GM10847 (cell line): ENCODE measurements at regions not wholly inside any gene's neighbourhood (a gene's known extent, or its start where the extent isn't known, plus 50 kb on each side); places are given as distances from the start of the nearest gene placed in this dataset.

Experiments used
- POLR2A ChIP-seq: IDR thresholded peaks from 2 replicates; pipeline ENCODE4 v1.6.1; 2011; ENCODE audit not compliant: insufficient read length; ENCODE audit errors: extremely low read depth

DNA sequence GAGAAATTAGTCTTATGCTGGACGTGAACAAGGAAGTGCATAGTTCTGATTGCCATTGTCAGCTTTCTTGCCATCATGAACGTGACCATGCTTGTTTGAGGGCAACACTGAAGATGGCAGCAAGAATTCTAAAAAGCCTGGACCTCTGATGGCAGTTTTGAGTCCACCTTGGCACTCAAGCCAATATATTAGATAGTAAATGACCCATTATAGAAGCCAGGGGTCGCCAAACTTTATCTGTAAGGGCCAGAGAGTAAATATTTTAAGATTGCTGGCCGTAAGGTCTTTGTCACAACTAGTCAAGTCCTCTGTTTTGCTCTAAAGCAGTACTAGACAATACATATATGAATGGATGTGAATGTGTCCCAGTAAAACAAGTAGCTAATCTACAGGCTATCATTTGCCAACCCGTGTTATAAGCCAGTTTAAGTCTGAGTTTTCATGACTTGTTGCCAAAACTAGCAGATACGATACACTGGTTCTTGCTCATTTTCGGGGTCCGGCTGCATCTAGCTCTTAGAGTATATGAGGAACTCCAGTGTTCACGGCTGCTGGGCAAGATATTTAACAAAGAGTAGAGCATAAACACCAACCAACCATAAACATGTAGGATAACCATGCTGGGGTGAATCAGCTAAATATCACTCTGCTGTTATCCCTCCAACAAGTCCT lies 73.1 kb upstream of the PELI1 start:
- TF ChIP-seq POLR2A = no peak

DNA sequence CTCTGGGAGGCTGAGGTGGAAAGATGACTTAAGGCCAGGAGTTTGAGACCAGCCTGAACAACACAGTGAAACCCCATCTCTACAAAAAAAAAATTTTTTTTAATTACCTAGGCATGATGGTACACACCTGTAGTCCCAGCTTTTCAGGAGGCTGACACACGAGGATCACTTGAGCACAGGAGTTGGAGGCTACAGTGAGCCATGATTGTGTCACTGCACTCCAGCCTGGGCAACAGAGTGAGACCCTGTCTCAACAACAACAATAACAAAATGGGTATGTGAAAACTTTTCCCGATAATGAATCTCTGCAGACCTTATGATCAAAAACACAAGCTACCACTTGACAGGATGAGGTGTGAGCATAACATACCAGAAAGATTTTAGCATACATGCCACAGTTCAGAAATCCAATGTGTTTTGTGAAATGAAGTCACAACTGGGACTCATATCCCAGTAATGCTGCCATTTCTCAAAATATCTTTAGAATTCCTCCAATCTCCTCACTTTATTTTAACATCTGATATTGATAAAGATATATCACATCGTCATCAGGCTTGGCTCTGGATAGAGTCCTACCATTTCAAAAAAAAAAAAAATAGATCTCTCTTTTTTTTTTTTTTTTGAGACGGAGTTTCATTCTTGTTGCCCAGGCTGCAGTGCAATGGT lies 74.0 kb upstream of the PELI1 start:
- TF ChIP-seq POLR2A = no peak

DNA sequence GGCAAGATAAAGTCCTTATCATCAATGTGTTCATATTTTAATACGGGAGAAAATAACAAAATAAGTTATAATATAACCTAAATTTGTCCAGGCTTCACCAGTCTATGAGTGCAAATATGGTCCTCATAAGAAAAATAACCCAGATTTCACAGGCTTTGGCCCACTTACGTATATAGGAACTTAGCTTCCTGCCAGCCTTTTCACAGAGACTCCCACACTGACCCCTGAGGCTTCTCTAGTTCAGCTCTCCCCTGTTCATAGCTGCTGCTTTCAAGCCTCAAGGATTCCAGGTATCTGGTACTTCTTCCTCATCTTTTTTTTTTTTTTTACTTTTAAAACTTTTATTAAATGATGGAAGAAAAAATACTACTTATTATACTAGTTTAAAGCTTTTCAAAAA lies 74.9 kb upstream of the PELI1 start:
- TF ChIP-seq POLR2A = no peak

DNA sequence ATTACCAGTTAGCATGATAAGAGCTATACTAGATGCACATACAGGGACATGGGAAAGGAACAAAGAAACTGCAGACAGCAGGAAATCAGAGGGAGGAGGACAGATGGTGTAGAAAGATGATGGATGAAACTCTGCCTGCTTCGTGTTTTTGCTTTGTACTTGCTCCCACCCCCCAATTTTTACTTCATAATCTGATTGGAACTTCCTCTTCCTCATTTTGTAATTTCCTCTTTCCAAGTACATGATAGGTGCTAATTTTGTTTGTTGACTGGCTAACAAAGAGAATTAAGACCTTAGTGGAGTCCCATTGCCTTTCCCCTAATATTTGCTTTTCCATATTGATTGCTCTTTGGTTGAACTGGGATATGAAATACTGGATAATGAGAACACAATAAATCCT lies 76.0 kb upstream of the PELI1 start:
- TF ChIP-seq POLR2A = no peak

DNA sequence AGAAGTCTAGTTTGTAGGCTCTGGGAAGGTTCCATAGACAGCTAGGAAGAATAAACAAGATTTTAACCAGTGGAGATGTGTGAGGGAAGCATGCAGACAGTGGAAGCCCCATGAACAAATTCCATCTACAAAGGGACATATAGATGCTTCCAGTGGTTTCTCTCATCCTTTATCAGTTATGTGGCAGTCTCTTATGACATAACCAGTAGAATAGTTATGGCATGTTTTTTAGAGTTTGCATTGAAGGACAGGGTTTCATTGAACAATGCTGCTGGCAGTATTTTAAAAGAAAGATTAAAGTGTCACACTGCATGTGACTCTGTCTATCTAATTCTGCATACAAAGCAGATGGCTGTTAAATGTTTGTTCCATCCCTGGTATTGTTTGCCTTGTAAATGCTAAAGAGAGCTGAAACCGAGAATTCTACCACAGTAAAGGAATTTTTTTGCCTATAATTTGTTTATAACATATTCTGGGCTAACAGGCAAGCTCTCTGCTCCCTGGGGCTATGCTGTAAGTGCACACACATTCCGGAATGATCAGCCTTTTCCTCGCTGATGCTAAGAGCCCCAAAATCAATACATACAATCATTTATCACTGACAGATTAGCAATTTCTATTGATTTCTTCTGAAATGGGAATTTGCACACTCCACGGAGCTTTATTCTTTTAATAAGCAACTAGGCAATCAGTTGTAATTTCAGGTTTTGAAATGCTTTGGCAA lies 76.8 kb upstream of the PELI1 start:
- TF ChIP-seq POLR2A = no peak

DNA sequence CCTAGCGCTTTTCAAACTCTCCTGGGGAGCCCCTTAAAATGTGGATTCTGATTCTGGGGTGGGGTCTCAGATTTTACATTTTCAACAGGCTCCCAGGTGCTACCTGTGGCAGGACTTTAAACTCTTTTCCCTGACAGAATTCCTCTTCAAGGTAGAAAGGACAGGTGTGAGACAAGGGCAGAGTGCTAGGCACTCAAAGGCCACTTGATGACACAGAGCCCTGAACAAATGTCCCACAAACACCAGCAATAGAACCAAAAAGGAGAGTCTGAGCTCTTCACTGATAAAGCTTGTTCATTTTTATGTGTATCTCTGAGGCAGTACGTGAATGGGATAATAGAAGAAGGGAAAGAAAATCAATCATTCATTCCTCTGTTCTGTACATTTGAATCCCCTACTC lies 77.7 kb upstream of the PELI1 start:
- no peak for TF ChIP-seq POLR2A

DNA sequence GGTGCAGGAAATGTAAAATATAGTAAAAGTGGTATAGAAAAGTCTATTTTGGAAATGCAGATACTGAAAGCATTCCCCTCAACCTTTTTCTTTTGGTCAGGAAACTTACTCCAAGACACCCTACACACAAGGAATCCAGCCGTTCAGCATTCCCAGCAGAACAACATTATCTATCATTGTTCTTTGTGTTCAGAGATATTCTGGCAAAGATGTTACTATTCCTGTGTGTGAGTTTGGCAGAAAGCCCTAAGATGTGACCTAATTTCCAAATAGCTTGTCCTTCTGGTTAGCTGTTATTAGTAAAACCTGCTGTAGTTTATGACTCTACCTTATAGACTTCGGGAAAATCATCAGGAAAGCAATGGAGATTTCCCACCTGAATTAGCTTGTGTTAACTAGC lies 78.1 kb upstream of the PELI1 start:
- TF ChIP-seq POLR2A = no peak

DNA sequence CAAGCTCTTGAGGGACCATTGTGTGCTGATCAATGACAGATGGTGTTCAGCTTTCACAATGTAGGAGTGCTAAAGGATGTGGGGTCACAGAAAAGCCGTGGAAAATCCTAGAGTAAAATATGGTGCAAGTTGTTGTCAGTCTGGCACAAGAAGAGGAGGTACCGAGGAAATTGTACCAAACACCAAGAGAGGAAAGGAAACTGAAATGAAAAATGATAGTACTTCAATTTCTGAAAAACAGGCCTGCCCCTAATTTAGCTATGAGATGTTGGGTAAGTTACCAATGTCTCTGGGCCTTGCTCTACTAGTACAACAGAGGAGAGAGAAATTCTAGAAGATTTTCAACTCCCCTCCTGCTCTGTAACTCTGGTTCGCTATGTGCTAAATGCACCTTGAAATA lies 78.8 kb upstream of the PELI1 start:
- TF ChIP-seq POLR2A = no peak

DNA sequence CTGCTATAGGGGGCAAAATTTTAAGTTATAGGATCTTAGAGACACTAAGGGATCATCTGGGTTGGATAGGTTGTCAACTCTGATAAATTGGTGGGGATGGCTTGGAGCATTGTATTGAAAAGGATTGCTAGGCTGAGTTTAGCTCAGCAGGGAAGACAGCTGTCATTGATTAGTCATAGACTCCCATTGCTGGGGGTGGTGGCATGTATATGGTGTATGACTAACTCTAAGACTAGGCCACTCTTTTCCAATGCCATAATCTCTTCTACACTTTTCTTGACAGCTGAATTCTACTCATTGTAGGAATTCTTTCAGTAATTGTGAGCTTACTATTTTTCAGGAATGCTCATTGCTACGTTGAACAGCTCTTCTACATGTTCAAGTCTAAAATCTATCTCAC lies 81.3 kb upstream of the PELI1 start:
- no peak for TF ChIP-seq POLR2A

DNA sequence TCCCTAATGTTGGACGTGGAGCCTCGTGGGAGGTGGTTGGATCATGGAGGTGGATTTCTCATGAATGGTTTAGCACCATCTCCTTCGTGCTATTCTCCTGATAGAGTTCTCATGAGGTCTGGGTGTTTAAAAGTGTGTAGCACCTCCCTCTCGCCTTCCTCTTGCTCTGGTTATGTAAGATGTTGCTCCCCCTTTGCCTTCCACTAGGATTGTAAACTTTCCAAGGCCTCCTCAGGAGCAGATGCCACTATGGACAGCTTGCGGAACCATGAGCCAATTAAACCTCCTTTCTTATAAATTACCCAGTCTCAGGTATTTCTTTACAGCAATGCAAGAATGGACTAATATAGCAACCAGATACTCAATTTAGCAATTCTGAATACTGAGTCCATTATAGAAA lies 82.4 kb upstream of the PELI1 start:
- TF ChIP-seq POLR2A = no peak

DNA sequence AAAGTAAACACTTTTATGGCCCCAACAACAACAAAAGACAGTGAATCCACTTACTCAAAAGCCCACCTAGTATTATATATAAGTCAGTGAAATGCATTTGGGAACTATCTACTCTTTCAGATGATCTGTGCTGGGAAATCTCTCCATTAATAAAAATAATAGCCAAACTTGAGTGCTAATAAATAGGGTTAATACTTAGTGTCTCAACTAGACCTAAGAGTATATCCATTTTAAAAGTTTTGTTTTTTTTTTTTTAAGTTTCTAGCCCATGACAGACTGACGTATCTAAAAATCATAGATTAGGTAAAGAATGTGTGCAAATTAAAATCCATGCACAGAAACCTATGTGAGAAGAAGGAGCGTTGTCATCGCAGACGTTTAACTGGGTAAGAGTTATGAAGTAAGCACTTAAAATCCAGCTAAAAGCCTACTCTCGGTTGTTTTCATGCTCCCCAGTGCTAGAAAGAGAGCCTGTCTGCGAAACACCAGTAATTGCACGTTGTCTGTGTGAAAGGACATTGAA lies 83.4 kb upstream of the PELI1 start:
- no peak for TF ChIP-seq POLR2A

DNA sequence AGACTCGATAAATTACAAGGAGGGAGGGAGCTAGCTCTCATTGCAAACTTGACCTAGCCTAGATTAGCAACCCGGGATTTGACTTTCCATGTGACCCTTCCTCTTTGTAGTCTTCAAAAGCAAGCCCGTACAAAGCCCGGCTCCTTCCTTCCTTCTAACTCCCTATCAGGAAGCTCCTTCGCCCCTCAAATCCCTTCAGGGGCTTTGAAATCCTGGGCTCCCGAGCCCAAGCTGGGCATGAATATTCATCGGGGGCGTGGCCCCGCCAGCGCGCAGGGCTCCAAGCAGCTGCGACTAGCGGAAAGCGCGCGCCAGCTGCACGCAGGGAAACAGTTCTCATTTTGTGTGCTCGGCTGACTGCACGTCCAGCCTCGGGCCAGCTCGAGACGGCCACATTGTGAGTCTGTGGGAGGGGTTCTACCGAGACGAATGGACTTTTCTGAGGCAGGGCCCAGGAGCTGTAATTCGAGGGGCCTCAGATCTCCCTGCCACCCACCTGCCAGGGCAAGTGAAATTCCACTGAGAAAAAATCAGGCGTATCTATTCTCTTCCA lies 84.0 kb upstream of the PELI1 start:
- peak; percentile 60 for TF ChIP-seq POLR2A

DNA sequence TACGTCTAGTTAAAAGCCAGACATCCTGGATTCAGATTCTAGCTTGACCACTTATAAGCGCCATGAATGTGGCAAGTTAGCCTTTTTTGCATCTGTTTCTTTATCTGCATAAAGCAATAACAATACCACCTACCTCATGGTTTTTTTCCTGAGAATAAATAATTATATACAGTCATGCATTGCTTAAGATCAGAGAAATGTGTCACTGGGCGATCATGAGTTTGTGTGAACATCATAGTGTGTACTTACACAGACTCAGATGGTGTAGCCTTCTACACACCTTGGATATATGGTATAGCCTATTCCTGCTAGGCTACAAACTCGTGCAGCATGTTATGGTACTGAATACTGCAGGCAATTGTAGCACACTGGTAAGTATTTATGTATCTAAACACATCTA lies 84.7 kb upstream of the PELI1 start:
- TF ChIP-seq POLR2A = no peak

DNA sequence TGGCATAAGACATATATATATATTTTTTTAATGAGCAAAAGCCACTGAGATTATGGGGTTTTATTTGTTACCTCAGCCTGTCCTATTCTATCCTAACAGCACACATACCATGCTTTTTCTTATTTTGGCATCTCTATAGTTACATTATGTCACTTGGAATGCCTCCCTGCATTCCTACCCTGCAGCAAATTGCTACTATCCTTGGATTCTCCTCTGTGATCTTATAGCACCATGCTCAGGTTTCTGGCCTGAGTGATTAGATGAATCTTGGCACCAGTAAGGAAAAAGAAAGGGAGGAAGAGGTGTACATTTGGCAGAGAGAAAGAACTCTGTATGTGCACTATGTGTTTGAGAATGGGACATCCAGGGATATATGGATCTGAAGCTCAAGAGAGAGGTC lies 86.3 kb upstream of the PELI1 start:
- TF ChIP-seq POLR2A = no peak

DNA sequence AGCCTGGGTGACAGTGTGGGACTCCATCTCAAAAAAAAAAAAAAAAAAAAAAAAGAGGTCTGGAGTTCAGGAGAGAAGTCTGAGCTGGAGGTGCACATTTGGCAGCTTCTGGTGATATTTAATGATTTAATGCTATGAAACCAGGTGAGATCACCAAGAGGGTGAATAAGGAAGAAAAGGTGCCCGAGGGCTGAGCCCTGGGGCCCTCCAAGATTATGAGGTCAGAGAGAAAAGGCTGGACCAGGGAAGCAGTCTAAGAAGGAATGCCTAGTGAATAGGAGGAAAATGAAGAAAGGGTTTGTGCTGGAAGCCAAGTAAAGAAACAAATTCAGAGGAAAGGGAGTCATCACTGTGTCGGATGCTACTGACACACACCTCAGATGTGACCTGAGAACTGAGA lies 88.0 kb upstream of the PELI1 start:
- TF ChIP-seq POLR2A = no peak

DNA sequence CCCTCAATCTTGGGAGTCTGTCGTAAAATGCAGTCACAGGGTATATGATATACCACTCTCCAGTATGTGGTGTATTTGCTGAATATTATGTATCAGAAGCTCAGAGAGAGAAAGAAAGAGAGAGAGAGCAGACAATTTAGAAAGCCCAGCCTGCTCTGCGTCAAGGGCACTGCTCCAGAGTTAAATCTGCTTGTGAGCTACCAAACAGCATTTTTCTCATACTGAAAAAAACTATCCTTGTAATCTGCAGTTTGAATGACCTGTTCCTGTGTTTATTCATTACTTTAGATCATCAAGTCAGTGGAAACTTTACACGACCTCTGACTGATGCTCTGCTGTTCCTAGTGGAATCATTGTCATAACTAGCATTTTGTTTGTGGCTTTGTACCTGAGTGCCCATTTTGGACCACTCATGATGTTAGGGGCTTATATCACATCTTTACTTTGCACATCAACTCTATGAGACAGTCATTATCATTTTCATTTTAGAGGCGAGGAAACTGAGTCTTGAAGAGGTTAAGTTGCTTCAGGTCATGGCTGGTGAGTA lies 89.2 kb upstream of the PELI1 start:
- no peak for TF ChIP-seq POLR2A

DNA sequence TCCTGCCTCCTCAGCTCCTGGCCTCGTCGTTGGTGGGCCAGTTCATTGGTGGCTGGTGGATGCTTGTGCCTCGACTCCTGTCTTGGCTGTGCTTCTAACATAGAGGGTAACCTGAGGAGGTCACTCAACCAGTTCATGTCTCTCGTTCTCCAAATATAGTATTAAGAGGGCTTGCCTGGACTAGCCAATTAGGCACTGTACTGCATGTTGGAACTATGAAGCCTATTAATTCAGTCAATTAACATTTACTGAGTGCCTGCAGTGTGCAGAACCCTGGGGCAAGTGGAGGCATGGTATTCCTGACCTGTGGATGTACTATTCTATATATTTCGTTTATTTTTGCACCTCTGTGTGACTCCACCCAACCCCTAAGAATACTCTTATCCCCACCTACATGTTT lies 89.9 kb upstream of the PELI1 start:
- TF ChIP-seq POLR2A = no peak
